ENCODE measurements at regions not wholly inside any gene's neighbourhood (a gene's known extent, or its start where the extent isn't known, plus 50 kb on each side); places are given as distances from the start of the nearest gene placed in this dataset.

DNA sequence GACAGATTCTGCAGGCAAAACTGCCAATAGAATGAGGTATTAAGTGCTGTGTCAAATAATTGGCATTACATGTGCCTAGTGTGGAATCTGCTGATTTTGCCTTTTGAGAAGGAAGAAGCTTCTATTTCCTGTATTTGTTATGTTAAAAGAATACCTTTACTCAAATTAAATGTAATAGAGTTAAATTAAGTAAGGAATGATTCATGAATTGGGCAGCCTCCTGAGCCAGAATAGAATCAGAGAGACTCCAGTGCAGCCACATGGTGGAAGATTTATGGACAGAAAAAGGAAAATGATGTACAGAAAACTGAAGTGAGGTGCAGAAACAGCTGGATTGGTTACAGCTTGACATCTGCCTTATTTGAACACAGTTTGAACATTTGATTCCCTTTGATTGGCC is 464.4 kb upstream of the SEMA6A start:
- TF ChIP-seq, protein P1, sequence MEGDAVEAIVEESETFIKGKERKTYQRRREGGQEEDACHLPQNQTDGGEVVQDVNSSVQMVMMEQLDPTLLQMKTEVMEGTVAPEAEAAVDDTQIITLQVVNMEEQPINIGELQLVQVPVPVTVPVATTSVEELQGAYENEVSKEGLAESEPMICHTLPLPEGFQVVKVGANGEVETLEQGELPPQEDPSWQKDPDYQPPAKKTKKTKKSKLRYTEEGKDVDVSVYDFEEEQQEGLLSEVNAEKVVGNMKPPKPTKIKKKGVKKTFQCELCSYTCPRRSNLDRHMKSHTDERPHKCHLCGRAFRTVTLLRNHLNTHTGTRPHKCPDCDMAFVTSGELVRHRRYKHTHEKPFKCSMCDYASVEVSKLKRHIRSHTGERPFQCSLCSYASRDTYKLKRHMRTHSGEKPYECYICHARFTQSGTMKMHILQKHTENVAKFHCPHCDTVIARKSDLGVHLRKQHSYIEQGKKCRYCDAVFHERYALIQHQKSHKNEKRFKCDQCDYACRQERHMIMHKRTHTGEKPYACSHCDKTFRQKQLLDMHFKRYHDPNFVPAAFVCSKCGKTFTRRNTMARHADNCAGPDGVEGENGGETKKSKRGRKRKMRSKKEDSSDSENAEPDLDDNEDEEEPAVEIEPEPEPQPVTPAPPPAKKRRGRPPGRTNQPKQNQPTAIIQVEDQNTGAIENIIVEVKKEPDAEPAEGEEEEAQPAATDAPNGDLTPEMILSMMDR (IDR thresholded peaks at IDR 0.05) = no peak
- TF ChIP-seq NR3C1 (IDR thresholded peaks at IDR 0.05) = no peak
- TF ChIP-seq BHLHE40 (IDR thresholded peaks at IDR 0.05; ENCODE audit: low read depth, low read length) = no peak
- no peak for TF ChIP-seq HMGXB4 (CRISPR knock-in tag; IDR thresholded peaks at IDR 0.05; ENCODE audit: borderline replicate concordance)
- no peak for TF ChIP-seq POLR2AphosphoS2 (conservative IDR thresholded peaks at IDR 0.05; ENCODE audit: low read length)
